Renal cortex interstitium (tissue), 11 donors: ENCODE measurements at regions not wholly inside any gene's neighbourhood (a gene's known extent, or its start where the extent isn't known, plus 50 kb on each side); places are given as distances from the start of the nearest gene placed in this dataset.

Experiments used
- DNase-seq, 11 donors: peaks; one replicate each; pipeline ENCODE4 v3.0.0-alpha.2; 2013; ENCODE audit warnings: low read depth in 9 of 11, low spot score in 4 of 11; ENCODE audit errors: extremely low read depth in 1 of 11

DNA sequence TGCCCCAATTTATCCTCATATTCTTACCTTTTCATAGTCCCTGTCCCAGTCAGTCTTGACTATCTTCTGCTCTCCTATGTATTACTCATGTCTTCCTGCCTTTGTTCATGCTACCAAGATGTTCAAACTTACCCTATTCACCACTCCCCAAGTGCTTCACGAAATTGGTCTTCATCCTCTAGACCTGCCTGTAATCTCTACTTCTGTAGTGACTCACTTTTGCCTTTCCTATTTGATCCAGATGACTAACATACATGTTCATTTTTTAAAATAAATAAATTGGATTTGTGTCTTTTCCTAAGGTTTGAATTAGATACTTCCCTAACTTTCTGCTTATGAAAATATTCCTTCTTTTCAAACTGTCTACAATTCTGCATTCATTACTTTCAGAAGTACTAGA lies 107.7 kb upstream of the PPM1H start:
- DNase-seq, result no peak

DNA sequence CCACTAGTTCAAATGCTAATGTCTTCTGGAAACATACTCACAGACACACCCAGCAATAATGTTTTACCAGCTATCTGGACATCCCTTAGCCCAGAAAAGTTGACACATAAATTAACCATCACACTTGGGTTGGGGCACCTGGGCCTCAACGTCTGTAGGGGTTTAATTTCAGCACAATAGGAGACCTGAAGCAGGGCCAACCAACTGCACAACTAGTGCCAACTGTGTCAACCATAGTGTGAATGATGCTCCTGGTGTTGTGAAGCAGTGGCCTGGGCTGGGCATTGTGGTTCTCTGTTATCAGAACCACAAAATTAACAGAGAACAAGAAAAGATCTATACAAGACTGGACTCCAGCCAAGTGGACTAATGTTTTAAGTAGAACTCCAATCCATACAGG lies 106.7 kb upstream of the PPM1H start:
- DNase-seq, result no peak

DNA sequence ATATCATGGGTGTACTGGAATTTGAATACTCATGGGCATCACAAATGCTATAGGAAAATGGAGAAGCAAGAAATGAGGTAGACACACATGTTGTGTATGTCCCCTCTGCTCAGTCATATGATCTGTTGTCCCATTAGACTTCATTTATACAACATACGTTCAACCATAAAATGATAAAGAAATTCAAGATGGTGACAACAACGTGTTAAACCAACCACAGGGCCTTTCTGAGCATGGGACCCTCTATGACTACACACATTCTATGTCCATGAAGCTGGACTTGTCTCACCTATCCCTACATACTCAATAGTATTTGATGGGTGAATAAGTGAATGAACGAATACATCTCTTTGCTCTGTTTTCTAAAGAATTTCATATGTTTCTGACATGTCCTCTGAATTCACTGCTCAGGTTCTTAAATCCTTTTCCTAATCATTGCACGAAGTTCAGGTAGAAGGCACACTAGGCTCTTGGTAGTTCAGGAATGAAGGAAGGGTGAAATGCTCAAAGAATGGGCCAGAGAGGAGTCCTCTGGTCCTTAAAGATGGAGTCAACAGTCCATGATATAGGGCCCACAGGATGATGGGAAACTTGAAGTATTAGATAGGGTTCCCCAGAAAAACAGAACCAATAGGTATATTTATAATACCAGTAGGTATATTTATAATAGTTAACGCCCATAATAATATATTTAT lies 105.7 kb upstream of the PPM1H start:
- DNase-seq, result no peak

DNA sequence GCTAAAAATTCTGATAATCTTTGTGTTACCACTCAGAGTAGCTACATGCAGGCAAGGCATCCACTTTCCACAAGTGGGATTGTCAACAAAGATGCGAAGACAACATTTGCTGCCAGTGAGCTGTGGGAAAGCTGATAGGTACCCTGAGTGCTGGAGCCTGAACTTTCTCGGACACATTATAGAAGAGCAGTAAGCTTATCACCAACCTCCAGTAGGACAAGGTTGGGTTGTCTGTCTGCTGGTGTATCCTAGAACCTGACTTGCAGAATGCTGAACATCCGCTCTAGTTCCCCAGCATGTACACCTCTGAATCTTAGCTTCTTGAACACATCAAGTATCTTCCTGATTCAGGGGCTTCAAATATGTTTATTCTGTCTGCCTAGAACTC lies 103.8 kb upstream of the PPM1H start:
- DNase-seq, result no peak

DNA sequence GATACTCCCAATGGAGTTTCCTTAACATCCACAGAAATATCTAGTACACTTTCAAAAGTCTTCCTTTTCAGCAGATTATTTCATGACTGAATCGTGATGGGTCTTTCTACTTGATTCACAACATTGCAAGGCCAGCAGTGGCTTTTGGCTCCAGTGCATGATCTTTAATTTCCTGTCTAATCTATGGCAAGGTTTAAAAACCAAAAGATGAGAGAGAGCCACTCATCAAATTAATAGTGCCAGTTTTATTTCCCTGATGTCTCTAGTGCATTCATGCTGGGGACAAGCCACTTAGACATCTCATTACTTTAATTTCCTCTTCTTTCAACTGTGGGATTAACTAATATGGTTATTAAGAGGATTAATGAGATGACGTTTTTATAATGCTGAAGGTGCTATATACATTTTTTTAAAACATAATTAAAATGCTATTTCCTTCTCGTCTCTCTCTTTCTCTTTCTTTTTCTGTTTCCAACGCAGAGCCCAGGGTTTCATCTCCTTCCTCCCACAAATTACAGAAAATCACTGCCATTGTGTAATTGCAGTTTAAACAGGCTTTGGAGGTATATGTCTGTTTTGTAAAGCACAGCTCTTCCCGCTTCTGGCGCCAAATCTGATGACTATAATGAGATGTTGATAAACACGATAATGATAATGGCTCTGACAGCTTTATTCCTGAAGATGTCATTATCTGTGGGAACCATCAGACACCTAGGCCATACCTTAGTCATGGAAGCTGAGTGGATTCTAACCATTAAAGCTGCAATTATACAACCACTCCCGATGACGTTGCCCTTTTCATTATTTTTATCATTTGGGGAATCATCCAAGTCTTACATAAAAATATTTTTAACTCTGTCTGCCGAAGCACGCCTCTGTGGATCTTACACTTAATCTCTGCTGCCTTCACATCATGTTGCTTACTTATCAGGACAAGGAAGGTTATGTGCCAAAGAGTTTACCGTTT lies 103.1 kb upstream of the PPM1H start:
- peak in 2 of 11 donors; percentile 21 to 24 for DNase-seq

DNA sequence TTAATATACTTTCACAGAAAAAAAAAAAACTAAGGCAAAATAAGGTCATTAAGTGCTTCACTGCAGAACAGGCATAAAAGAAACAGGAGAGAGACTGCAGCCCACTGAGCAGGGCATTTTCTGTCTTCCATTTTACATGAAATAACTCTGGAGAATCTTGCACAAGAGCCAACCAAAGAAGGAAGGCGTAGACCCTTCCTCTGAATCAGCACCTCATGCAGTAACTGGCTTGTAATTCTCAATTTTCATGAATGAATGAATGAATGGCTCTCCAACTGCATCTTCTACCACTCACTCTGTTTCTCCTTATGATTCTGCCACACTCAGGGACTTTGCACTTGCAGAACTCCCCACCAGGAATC lies 102.0 kb upstream of the PPM1H start:
- DNase-seq, result no peak

- no peak for DNase-seq
Measured at GRCh38 chr12:63036216-63036973, 101.4 kb upstream of the PPM1H start.

GRCh38 chr12:63034601-63035000 lies 99.7 kb upstream of the PPM1H start:
- DNase-seq, result no peak

DNA sequence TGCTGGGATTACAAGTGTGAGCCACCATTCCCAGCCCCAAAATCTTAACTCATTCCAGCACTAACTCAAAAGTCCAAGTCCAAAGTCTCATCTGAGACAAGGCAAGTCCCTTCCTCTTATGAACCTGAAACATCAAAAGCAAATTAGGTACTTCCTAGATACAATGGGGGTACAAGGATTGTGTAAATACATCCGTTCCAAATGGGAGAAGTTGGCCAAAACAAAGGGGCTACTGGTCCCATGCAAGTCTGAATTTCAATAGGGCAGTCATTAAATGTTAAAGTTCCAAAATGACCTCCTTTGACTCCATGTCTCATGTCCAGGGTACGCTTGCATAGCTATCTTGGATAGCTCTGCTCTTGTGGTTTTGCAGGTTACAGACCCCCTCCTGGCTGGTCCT lies 94.7 kb upstream of the PPM1H start:
- no peak for DNase-seq

DNA sequence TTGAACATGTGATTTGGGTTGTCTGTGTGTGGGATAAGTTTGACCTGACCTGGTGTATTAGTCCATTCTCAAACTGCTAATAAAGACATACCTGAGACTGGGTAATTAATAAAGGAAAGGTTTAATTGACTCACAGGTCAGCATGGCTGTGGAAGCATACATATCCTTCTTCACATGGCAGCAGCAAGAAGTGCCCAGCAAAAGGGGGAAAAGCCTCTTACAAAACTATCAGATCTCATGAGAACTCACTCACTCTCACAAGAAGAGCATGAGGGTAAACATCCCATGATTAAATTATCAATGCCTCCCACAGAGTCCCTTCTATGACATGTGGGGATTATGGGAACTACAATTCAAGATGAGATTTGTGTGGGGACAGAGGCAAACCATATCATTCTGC lies 94.0 kb upstream of the PPM1H start:
- no peak for DNase-seq

DNA sequence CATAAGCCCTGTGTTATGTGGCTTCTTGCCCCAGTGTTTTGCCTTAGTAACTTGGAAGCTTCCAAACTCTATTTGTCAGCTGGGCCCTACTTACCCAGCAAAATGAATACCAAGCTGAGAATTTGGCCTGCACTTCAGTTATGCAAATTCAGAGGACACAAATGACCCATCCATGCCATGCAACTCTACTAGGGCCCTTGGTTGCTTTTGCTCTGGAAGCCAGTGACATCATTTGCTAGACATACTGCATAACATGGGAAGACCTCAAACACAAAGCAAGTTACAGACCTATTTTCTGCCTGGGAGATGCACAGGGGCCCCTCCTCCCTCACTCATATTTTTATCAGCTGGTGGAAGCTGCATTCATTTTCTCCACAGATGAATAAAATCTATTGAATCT lies 90.2 kb upstream of the PPM1H start:
- no peak for DNase-seq

DNA sequence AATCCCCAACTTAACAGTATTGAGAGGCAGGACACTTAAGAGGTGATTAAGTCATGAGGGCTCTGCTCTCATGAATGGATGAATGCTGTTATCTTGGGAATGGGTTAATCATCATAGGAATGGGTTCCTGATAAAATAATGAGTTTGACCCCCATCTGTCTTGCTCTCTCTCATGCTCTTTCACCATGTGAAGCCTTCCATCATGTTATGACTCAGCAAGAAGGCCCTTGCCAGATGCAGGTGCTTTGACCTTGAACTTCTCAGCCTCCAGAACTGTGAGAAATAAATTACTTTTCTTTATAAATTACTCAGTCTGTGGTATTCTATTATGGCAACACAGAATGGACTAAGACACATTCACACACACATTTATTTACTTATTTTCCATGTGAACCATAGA lies 89.0 kb upstream of the PPM1H start:
- DNase-seq, result no peak

GRCh38 chr12:63021116-63021515 lies 86.2 kb upstream of the PPM1H start:
- no peak for DNase-seq

GRCh38 chr12:63020269-63020668 lies 85.3 kb upstream of the PPM1H start:
- DNase-seq, result no peak

- DNase-seq, result no peak
Measured at GRCh38 chr12:63018273-63018672, 83.3 kb upstream of the PPM1H start.

GRCh38 chr12:63013302-63013701 lies 78.4 kb upstream of the PPM1H start:
- no peak for DNase-seq

DNA sequence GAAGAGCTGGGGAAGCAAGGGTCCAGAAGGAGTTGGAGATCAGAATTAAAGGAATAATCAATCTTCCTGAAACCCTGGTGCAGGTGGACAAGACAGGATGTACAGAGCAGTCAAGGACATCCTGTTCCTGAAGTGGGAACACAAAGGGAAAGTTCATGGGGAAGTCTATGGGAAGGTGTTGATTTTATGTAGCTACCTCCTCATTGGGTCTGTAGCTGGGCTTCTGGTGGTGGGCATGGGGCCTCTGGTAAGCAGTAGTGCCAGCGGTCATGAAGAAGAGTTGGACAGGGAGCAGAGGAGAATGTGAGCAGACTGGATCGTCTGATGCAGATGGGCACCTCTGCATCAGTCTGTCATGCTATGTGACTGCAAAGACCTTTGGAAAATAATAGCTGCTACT lies 75.7 kb upstream of the PPM1H start:
- DNase-seq, result no peak

GRCh38 chr12:63008372-63008771 lies 73.4 kb upstream of the PPM1H start:
- no peak for DNase-seq

DNA sequence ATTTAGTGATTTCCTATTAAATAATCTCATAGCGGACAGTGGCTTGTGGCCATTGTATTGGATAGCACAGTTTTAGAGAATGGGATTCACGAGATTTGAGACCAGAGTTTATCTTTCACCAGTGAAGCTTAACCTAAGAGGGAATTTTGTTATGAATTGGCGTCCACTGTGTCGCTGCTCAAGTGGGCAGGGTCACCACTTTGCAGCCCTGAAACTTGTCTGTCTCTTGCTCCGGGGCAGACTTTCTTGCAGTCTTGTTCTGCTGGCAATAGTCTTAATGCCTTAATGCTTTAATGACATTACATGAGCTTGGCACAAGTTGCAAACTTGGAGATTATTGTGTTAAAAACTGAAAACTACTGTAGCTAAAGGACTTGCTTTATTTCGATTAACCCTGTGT lies 72.8 kb upstream of the PPM1H start:
- DNase-seq, result no peak

DNA sequence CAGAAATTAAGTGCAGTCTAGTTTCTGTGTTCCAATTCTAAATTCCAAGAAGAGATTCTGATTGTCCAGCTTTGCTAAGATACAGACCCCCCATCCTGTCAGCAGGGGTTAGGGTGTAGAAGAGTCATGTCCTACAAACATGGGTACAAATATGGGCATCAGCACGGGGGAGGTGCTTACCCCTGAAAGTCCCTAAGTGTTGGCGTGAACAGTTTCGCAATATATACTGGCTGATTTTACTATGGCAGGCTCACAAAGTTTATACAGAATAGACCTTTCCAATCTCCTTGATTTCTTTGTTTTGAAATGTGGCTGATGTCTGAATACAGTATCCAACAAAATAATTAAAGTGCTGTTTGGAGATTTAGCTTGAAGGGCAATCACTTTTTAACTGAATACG lies 71.6 kb upstream of the PPM1H start:
- no peak for DNase-seq
